Erythroblast (primary cell): ENCODE measurements at regions not wholly inside any gene's neighbourhood (a gene's known extent, or its start where the extent isn't known, plus 50 kb on each side); places are given as distances from the start of the nearest gene placed in this dataset.

Experiments
- GATA1 ChIP-seq: IDR thresholded peaks from 2 replicates; pipeline ENCODE4 v1.6.1; 2011; ENCODE audit warnings: low read depth, mild to moderate bottlenecking, control low read depth, low read length, moderate library complexity
- POLR2A ChIP-seq: IDR thresholded peaks from 2 replicates; pipeline ENCODE4 v1.6.1; 2011; ENCODE audit warnings: mild to moderate bottlenecking, low read length

DNA sequence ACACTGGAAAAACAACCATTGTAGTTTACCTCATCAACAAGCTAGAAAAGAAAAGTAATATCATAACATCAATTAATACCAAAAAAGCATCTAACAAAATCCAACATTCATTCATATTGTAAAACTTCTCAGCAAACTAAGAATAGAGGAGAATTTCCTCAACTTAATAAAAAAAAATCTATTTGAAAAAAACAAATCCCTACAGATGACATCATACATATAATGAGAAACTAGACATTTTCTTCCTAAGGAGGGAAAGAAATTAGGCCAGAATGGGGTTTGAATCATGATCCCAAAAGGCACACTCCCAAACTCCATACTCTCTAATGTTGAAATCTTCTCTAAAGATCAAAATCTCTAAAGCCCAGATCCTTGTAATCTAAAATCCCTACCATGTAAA is 460.0 kb downstream of the IRS1 start:
- TF ChIP-seq POLR2A = no peak
- no peak for TF ChIP-seq GATA1
